Natural killer cell (primary cell): ENCODE measurements at regions not wholly inside any gene's neighbourhood (a gene's known extent, or its start where the extent isn't known, plus 50 kb on each side); places are given as distances from the start of the nearest gene placed in this dataset.

ENCODE experiments used
- ATAC-seq, 3 donors: fragments of 150-1000 bp in 2 of 3; fragments of 200-7000 bp in 1 of 3; cut with Tn5 transposase; 1 replicate in 1 of 3; 2 replicates in 2 of 3; pipeline ENCODE4 v1.10.0; 2021; ENCODE audit warnings: mild to moderate bottlenecking in 2 of 3, moderate library complexity in 2 of 3
- DNase-seq, 2 donors: peaks; one replicate each; pipeline versions ENCODE4 v3.0.0 to v3.0.0-alpha.2; 2013 to 2021; ENCODE audit warnings: mixed read lengths in 1 of 2
- H3K27ac ChIP-seq: one replicate; pipeline ENCODE4 v1.5.1; 2013; ENCODE audit warnings: mild to moderate bottlenecking, low read length
- H3K27me3 ChIP-seq: one replicate; pipeline ENCODE4 v1.6.1; 2013; ENCODE audit warnings: low read length; ENCODE audit not compliant: control insufficient read depth, insufficient read depth
- H3K36me3 ChIP-seq: one replicate; pipeline ENCODE4 v1.6.1; 2013; ENCODE audit warnings: low read length; ENCODE audit not compliant: control insufficient read depth, insufficient read depth
- H3K4me1 ChIP-seq: one replicate; pipeline ENCODE4 v1.6.1; 2013; ENCODE audit warnings: low read length; ENCODE audit not compliant: control insufficient read depth, insufficient read depth
- H3K4me3 ChIP-seq: one replicate; pipeline ENCODE4 v1.5.1; 2013; ENCODE audit warnings: low read length
- H3K9me3 ChIP-seq: one replicate; pipeline ENCODE4 v1.6.1; 2013; ENCODE audit warnings: low read length; ENCODE audit not compliant: control insufficient read depth, insufficient read depth
- H3K27ac Mint-ChIP-seq, 2 donors: one replicate each; pipeline ENCODE4 v1.8.0; 2022; ENCODE audit warnings: mild to moderate bottlenecking in 2 of 2, mixed read lengths in 2 of 2, moderate library complexity in 1 of 2
- H3K27me3 Mint-ChIP-seq, 2 donors: one replicate each; pipeline ENCODE4 v1.8.0; 2022; ENCODE audit warnings: low read depth in 2 of 2, mixed read lengths in 2 of 2
- H3K36me3 Mint-ChIP-seq: one replicate; pipeline ENCODE4 v1.8.0; 2022; ENCODE audit warnings: mixed read lengths
- H3K4me1 Mint-ChIP-seq, 2 donors: one replicate each; pipeline ENCODE4 v1.8.0; 2022; ENCODE audit warnings: mixed read lengths in 2 of 2
- H3K4me3 Mint-ChIP-seq: one replicate; pipeline ENCODE4 v1.8.0; 2022; ENCODE audit warnings: mild to moderate bottlenecking, moderate library complexity, mixed read lengths
- H3K9me3 Mint-ChIP-seq, 2 donors: one replicate each; pipeline ENCODE4 v1.8.0; 2022; ENCODE audit warnings: mixed read lengths in 2 of 2
- CTCF ChIP-seq: fragments of 200-600 bp; IDR thresholded peaks from one replicate; pipeline ENCODE4 v1.8.0; 2022; ENCODE audit warnings: antibody characterized with exemption
- WGBS: methylation state at CpG from one replicate; pipeline ENCODE4 v1.1.7; 2013; ENCODE audit warnings: missing lambda C conversion rate; ENCODE audit not compliant: insufficient coverage; 5-methylcytosine and 5-hydroxymethylcytosine counted together
- intact Hi-C: fragments of 100-400 bp; cut with micrococcal nuclease; formaldehyde crosslinking; loops from one replicate; pipeline ENCODE4 v1.14.2; 2022

- no peaks in the 10 kb centered on the region for H3K27me3 Mint-ChIP-seq
- Histone ChIP-seq H3K4me3 (no peak overlapping the region), H3K4me1 (no peaks in the 10 kb centered on the region), H3K27me3 (no peaks in the 10 kb centered on the region), H3K36me3 (no peaks in the 10 kb centered on the region), H3K9me3 (no peaks in the 10 kb centered on the region), H3K27ac (no peak overlapping the region)
- ATAC-seq (no peak), DNase-seq (no peak)
- no peaks in the 10 kb centered on the region for H3K36me3 Mint-ChIP-seq
- H3K4me1 Mint-ChIP-seq = no peaks in the 10 kb centered on the region
- H3K27ac Mint-ChIP-seq = no peak overlapping the region
- H3K4me3 Mint-ChIP-seq = no peak overlapping the region
- H3K9me3 Mint-ChIP-seq = peaks cover 3 to 5% of the 10 kb centered on the region in 2 donors
- intact Hi-C loops = no loop called here
- no peak for TF ChIP-seq CTCF
- WGBS = 93% methylated on average over 4 of the region's 4 CpGs
Observed at GRCh38 chr3:64388886-64389285, 163.6 kb upstream of the PRICKLE2 start.

- H3K36me3 ChIP-seq = no peaks in the 10 kb centered on the region
- ATAC-seq = no peak
- H3K27ac Mint-ChIP-seq = no peak overlapping the region
- WGBS = 65% methylated on average over 4 of the region's 4 CpGs
- DNase-seq = no peak
- no peaks in the 10 kb centered on the region for H3K4me1 Mint-ChIP-seq
- H3K27ac ChIP-seq = no peak overlapping the region
- no peaks in the 10 kb centered on the region for H3K4me1 ChIP-seq
- H3K27me3 ChIP-seq = no peaks in the 10 kb centered on the region
- H3K4me3 ChIP-seq = no peak overlapping the region
- H3K9me3 Mint-ChIP-seq = peaks cover 3 to 5% of the 10 kb centered on the region in 2 donors
- intact Hi-C loops = no loop called here
- no peak overlapping the region for H3K4me3 Mint-ChIP-seq
- no peak for TF ChIP-seq CTCF
- no peaks in the 10 kb centered on the region for H3K36me3 Mint-ChIP-seq
- no peaks in the 10 kb centered on the region for H3K27me3 Mint-ChIP-seq
- no peaks in the 10 kb centered on the region for H3K9me3 ChIP-seq
Observed at GRCh38 chr3:64387688-64388087, 162.4 kb upstream of the PRICKLE2 start.

- H3K27ac ChIP-seq = no peak overlapping the region
- peaks cover 3 to 7% of the 10 kb centered on the region in 2 donors for H3K9me3 Mint-ChIP-seq
- ATAC-seq = no peak
- DNase-seq = no peak
- intact Hi-C loops = no loop called here
- H3K27ac Mint-ChIP-seq = no peak overlapping the region
- no peak overlapping the region for H3K4me3 Mint-ChIP-seq
- no peaks in the 10 kb centered on the region for H3K27me3 ChIP-seq
- no peaks in the 10 kb centered on the region for H3K4me1 ChIP-seq
- WGBS = 84% methylated on average over 5 of the region's 5 CpGs
- H3K36me3 Mint-ChIP-seq = no peaks in the 10 kb centered on the region
- no peaks in the 10 kb centered on the region for H3K4me1 Mint-ChIP-seq
- H3K36me3 ChIP-seq = no peaks in the 10 kb centered on the region
- H3K27me3 Mint-ChIP-seq = no peaks in the 10 kb centered on the region
- no peak for TF ChIP-seq CTCF
- no peaks in the 10 kb centered on the region for H3K9me3 ChIP-seq
- H3K4me3 ChIP-seq = no peak overlapping the region
Observed at GRCh38 chr3:64385277-64385676, 160.0 kb upstream of the PRICKLE2 start.

GRCh38 chr3:64384561-64384960, 159.3 kb upstream of the PRICKLE2 start:
- ATAC-seq (no peak), DNase-seq (no peak)
- H3K9me3 ChIP-seq = no peaks in the 10 kb centered on the region
- H3K36me3 ChIP-seq = no peaks in the 10 kb centered on the region
- intact Hi-C loops = no loop called here
- H3K4me3 ChIP-seq = no peak overlapping the region
- H3K27ac ChIP-seq = no peak overlapping the region
- 75% methylated on average over 3 of the region's 3 CpGs for WGBS
- H3K4me1 ChIP-seq = no peaks in the 10 kb centered on the region
- Mint-ChIP-seq H3K4me1 (no peaks in the 10 kb centered on the region), H3K4me3 (no peak overlapping the region), H3K36me3 (no peaks in the 10 kb centered on the region), H3K9me3 (peaks cover 3 to 9% of the 10 kb centered on the region in 2 donors), H3K27ac (no peak overlapping the region), H3K27me3 (no peaks in the 10 kb centered on the region)
- no peaks in the 10 kb centered on the region for H3K27me3 ChIP-seq
- no peak for TF ChIP-seq CTCF
